NB4 (cell line): ENCODE measurements at regions not wholly inside any gene's neighbourhood (a gene's known extent, or its start where the extent isn't known, plus 50 kb on each side); places are given as distances from the start of the nearest gene placed in this dataset.

ENCODE experiments used
- CTCF ChIP-seq: IDR thresholded peaks from one replicate; pipeline ENCODE4 v1.5.1; 2012; ENCODE audit warnings: low read depth, low read length
- POLR2A ChIP-seq: IDR thresholded peaks from 2 replicates; pipeline ENCODE4 v1.6.1; 2011; ENCODE audit warnings: mild to moderate bottlenecking; ENCODE audit not compliant: insufficient read length; ENCODE audit errors: extremely low read depth

GRCh38 chr3:194218646-194219453 lies 82.9 kb downstream of the HES1 start:
- TF ChIP-seq CTCF (no peak), POLR2A (no peak)
